K562 (cell line): ENCODE measurements at regions not wholly inside any gene's neighbourhood (a gene's known extent, or its start where the extent isn't known, plus 50 kb on each side); places are given as distances from the start of the nearest gene placed in this dataset.

ENCODE experiments used
- BRD4 ChIP-seq: fragments of 200-600 bp; sonication (generic); IDR thresholded peaks from 2 replicates; pipeline ENCODE4 v1.6.1; 2017; ENCODE audit warnings: inconsistent platforms
- KDM1A ChIP-seq, 2 experiments: fragments of 450-650 bp; IDR thresholded peaks; 2 replicates each; pipeline ENCODE4 v1.6.1; 2016; ENCODE audit warnings: mild to moderate bottlenecking in 2 of 2
- MYC ChIP-seq, 2 experiments: fragments of 250-450 bp in 1 of 2; sonication (Bioruptor Pico) in 1 of 2; IDR thresholded peaks; 2 replicates each; pipeline versions ENCODE4 v1.5.1 to v1.6.1; 2012 to 2021; ENCODE audit warnings: low read depth in 2 of 2, borderline replicate concordance in 1 of 2, improper control_type of control experiment in 1 of 2, low read length in 1 of 2, mild to moderate bottlenecking in 1 of 2, moderate library complexity in 1 of 2
- RBBP5 ChIP-seq: fragments of 200-600 bp; sonication (generic); IDR thresholded peaks from 2 replicates; pipeline ENCODE4 v1.6.1; 2012; ENCODE audit warnings: borderline replicate concordance, mild to moderate bottlenecking, low read length, control low read depth, inconsistent platforms; ENCODE audit not compliant: insufficient read depth, poor library complexity, severe bottlenecking
- SFPQ ChIP-seq: fragments of 200-400 bp; formaldehyde crosslinking; IDR thresholded peaks from 2 replicates; pipeline ENCODE4 v1.6.1; 2017; ENCODE audit warnings: mild to moderate bottlenecking, low read depth, low read length, moderate library complexity
- ZNF384 ChIP-seq: IDR thresholded peaks from 2 replicates; pipeline ENCODE4 v1.6.1; 2012; ENCODE audit warnings: low read depth, low read length, improper control_type of control experiment
- TF ChIP-seq, protein P1 (sequence below), 2 experiments: fragments of 450-650 bp; formaldehyde crosslinking in 1 of 2; IDR thresholded peaks; 2 replicates each; pipeline versions ENCODE4 v1.4.0 to v1.6.1; 2014 to 2020; ENCODE audit warnings: mild to moderate bottlenecking in 2 of 2, borderline replicate concordance in 1 of 2, low read depth in 1 of 2
- TF ChIP-seq, protein P2 (sequence below): fragments of 250-450 bp; sonication (Bioruptor Pico); IDR thresholded peaks from 2 replicates; pipeline ENCODE4 v1.5.0; 2022; ENCODE audit warnings: mild to moderate bottlenecking

DNA sequence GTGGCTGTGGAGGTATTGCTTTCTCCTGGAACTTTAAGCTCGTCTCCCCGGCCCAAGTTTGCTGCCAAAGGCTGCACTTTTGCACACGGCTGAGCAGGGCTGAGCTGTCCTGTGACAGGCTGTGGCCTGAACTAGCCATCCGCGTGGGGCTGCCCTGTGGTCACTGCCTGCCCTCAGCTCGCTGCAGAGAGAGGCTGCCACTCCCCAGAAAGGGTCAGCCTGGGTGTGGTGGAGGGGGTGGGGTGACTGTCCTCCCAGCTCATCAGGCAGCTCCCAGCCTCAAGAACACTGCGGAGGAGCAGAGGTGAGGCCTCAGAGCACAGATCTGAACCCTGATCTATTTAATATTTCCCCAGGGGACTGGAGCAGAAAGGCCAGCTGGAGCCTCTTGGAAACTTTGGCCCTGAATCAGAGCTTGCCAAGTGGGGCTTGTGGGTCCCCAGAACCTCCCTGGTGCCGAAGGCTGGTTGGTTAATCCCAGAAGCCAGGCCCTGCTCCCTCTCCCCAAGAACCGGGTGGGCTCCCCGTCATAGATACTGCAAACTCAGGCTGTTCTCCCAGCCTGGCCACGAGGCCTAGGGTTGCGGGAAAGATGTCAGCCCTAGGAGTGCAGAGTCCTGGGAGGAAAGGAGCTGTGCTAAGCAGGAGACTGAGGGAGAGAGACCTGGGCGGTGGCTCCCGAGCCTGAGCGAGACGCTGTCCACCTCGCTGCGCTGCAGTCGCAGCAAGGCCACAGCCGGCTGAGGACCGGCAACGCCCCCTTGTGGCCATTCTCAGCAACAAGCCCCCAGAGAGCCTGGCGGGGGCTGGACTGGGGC lies 125.1 kb upstream of the IPO9 start (continued):
- TF ChIP-seq, protein P1, sequence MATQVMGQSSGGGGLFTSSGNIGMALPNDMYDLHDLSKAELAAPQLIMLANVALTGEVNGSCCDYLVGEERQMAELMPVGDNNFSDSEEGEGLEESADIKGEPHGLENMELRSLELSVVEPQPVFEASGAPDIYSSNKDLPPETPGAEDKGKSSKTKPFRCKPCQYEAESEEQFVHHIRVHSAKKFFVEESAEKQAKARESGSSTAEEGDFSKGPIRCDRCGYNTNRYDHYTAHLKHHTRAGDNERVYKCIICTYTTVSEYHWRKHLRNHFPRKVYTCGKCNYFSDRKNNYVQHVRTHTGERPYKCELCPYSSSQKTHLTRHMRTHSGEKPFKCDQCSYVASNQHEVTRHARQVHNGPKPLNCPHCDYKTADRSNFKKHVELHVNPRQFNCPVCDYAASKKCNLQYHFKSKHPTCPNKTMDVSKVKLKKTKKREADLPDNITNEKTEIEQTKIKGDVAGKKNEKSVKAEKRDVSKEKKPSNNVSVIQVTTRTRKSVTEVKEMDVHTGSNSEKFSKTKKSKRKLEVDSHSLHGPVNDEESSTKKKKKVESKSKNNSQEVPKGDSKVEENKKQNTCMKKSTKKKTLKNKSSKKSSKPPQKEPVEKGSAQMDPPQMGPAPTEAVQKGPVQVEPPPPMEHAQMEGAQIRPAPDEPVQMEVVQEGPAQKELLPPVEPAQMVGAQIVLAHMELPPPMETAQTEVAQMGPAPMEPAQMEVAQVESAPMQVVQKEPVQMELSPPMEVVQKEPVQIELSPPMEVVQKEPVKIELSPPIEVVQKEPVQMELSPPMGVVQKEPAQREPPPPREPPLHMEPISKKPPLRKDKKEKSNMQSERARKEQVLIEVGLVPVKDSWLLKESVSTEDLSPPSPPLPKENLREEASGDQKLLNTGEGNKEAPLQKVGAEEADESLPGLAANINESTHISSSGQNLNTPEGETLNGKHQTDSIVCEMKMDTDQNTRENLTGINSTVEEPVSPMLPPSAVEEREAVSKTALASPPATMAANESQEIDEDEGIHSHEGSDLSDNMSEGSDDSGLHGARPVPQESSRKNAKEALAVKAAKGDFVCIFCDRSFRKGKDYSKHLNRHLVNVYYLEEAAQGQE (IDR thresholded peaks at IDR 0.05; ENCODE audit: borderline replicate concordance), result peak; percentile 98
- TF ChIP-seq, protein P1 (CRISPR knock-in tag; IDR thresholded peaks at IDR 0.05; ENCODE audit: low read depth), result peak; percentile 69; the same call in 1 of the 2 replicates
- no peak for TF ChIP-seq RBBP5
- TF ChIP-seq KDM1A (IDR thresholded peaks at IDR 0.05), result no peak
- no peak for TF ChIP-seq SFPQ
- TF ChIP-seq ZNF384, result peak; percentile 59
- peak; percentile 74 for TF ChIP-seq MYC (IDR thresholded peaks at IDR 0.05; ENCODE audit: low read depth, low read length)
- no peak for TF ChIP-seq MYC (CRISPR knock-in tag; IDR thresholded peaks at IDR 0.05; ENCODE audit: borderline replicate concordance, low read depth)
- TF ChIP-seq, protein P2, sequence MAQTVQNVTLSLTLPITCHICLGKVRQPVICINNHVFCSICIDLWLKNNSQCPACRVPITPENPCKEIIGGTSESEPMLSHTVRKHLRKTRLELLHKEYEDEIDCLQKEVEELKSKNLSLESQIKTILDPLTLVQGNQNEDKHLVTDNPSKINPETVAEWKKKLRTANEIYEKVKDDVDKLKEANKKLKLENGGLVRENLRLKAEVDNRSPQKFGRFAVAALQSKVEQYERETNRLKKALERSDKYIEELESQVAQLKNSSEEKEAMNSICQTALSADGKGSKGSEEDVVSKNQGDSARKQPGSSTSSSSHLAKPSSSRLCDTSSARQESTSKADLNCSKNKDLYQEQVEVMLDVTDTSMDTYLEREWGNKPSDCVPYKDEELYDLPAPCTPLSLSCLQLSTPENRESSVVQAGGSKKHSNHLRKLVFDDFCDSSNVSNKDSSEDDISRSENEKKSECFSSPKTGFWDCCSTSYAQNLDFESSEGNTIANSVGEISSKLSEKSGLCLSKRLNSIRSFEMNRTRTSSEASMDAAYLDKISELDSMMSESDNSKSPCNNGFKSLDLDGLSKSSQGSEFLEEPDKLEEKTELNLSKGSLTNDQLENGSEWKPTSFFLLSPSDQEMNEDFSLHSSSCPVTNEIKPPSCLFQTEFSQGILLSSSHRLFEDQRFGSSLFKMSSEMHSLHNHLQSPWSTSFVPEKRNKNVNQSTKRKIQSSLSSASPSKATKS, result no peak
- no peak for TF ChIP-seq BRD4
